RWPE1 (cell line): ENCODE measurements at regions not wholly inside any gene's neighbourhood (a gene's known extent, or its start where the extent isn't known, plus 50 kb on each side); places are given as distances from the start of the nearest gene placed in this dataset.

Experiments used
- CTCF ChIA-PET: fragments of 350-600 bp; sonication (Branson Sonifier 250); formaldehyde crosslinking; extraction: SDS; loops from one replicate; lab custom pipeline; 2021; lab: Yijun Ruan, JAX
- POLR2A ChIA-PET: fragments of 400-600 bp; formaldehyde crosslinking; extraction: SDS; loops from one replicate; lab custom pipeline; 2020; ENCODE audit warnings: antibody characterized with exemption; ENCODE audit not compliant: low non-redundant PET; lab: Yijun Ruan, JAX
- DNase-seq: peaks from one replicate; pipeline ENCODE4 v3.0.0; 2012; ENCODE audit warnings: low spot score
- H3K27ac ChIP-seq: fragments of 450-650 bp; 2 replicates; pipeline ENCODE4 v1.5.1; 2017
- TF ChIP-seq, protein P1 (sequence below): fragments of 450-650 bp; conservative IDR thresholded peaks from 2 replicates; pipeline ENCODE4 v1.5.1; 2017; ENCODE audit warnings: low read depth, mild to moderate bottlenecking

DNA sequence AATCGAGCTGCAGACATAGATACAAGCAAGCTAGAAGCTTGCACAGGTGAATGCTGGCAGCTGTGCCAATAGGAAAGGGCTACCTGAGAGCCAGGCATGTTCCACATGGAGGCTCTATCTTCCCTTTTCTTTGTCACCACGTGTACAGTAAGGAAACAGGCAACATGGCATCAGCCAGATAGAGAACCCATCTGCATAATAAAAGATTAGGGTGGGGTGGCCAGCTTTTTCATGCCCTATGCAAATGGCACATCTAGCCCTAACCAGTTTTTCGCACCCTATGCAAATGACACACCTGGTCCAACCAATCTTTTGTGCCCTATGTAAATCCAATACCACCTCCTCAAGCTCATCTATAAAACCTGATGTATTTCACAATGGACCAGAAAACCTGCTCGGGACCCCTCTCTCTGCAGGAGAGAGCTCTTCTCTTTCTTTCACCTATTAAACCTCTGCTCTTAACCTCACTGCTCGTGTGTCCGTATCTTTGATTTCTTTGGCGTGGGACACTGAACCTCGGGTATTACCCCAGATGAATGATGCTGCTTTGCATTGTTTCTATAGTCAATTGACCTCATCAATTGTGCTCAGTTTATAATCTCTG, 93.9 kb downstream of the SLC30A10 start:
- H3K27ac ChIP-seq: no peak overlapping the region
- ChIA-PET CTCF (no interaction called here), POLR2A (no interaction called here)
- DNase-seq: no peak
- TF ChIP-seq, protein P1, sequence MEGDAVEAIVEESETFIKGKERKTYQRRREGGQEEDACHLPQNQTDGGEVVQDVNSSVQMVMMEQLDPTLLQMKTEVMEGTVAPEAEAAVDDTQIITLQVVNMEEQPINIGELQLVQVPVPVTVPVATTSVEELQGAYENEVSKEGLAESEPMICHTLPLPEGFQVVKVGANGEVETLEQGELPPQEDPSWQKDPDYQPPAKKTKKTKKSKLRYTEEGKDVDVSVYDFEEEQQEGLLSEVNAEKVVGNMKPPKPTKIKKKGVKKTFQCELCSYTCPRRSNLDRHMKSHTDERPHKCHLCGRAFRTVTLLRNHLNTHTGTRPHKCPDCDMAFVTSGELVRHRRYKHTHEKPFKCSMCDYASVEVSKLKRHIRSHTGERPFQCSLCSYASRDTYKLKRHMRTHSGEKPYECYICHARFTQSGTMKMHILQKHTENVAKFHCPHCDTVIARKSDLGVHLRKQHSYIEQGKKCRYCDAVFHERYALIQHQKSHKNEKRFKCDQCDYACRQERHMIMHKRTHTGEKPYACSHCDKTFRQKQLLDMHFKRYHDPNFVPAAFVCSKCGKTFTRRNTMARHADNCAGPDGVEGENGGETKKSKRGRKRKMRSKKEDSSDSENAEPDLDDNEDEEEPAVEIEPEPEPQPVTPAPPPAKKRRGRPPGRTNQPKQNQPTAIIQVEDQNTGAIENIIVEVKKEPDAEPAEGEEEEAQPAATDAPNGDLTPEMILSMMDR: no peak

DNA sequence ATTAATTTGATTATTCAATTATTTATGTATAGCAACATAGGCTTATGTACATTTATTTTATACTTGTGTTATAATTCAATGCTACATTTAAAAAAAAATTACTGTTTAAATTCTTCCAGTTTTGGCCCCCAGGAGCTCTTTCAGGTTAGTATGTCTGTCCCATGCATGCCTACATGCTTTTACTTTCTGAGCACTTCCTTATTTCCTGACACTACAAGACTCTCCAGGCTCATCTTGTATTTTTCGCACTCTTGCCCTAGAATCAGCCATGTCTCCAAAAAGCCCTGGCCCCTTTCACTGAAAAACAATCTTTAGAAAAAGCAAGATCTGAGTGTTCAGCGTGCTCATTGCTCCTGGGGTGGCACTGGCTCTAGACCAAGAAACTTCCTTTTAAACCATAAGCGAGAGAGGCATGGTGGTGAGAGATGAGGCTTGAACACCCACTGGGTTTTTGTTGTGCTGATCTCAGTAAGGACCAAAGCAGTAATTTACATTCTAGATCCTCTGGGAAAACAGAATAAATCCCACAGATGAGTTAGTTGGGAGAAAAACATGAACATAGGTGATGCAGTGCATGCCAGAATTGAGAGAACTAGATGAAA, 95.0 kb downstream of the SLC30A10 start:
- no peak for DNase-seq
- POLR2A ChIA-PET: no interaction called here
- CTCF ChIA-PET: no interaction called here
- no peak overlapping the region for H3K27ac ChIP-seq
- TF ChIP-seq, protein P1: no peak

DNA sequence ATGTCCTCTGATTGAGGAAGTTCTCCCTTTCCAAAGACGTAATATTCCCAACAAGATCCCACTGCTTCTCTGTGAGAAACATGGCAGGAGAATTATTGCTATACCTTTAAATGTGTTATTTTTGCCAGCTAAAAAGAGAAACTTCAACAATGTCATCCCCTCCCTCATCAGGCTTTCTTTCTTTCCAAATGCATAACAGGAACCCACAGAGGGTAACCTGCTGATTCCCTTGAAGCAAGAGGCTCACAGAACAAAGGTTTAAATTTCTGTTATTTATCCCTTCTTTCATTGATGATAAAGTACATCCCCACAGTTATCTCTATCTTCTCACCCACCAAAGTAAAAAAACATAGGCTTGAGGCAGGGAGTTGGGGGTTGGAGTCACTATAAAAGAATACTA, 102.1 kb downstream of the SLC30A10 start:
- DNase-seq: no peak
- TF ChIP-seq, protein P1: no peak
- ChIA-PET POLR2A (no interaction called here), CTCF (interaction anchor here (0.6 kb wide), 1 partner anchor 877 kb away, joined by 3 read pairs; no protein-coding TSS in a partner anchor)
- no peak overlapping the region for H3K27ac ChIP-seq

DNA sequence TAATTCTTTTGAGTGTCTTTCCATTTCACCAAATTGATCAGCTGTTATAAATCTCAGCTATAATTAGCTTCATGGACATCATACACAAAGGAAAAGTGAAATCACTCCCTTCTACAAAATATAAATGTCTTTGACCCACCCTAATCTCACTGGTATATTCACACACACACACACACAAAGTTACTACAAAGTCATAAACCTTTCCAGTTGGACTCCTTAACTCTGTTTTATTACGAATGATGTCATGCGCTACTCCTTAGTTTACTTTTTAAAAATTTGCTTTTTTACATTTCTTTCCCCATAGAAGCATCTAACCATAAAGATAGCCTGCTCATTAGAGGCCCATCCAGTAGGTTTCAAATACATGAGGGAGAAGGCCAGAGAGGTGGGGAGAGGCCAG, 103.0 kb downstream of the SLC30A10 start:
- no peak for DNase-seq
- ChIA-PET POLR2A (no interaction called here), CTCF (no interaction called here)
- no peak overlapping the region for H3K27ac ChIP-seq
- TF ChIP-seq, protein P1: no peak

DNA sequence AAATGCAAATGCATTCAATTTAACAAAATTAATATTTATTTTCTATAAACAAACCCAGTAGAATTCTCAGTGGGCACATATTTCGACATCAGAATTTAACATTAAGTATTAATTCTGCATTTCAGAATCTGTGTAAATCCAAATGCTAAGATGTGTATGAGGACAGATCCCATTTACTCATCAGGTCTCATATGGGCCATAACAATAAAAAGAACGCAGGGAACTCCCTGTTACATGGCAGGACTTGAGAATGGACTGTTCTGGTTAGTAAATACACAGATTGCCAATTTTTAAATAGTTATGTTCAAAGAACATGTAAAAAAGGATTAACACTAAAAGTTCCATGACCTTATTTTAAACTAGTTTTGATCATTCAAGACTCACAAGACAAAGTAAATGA, 104.0 kb downstream of the SLC30A10 start:
- ChIA-PET CTCF (no interaction called here), POLR2A (no interaction called here)

DNA sequence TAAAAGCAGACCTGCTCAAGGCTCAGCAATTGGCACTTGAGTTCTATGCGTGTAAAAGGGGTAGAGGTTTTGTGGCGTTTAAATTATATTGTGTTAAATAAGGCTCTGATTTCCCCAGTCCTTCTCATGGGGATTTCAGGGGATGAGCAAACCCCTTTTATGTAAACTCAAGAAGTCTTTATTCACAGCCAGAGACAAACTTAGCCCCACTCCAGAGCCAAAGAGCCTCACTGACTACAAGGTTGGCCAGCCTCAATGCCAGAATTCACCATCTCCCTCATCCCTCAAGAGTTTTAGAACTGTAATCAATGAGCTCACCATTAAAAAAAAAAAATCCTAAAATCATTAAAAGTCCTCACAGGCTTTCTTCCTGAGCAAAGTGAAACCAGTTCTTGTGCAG, 107.8 kb downstream of the SLC30A10 start:
- DNase-seq: no peak
- TF ChIP-seq, protein P1: no peak
- H3K27ac ChIP-seq: no peak overlapping the region
- ChIA-PET CTCF (interaction anchor here (0.6 to 1.2 kb wide), 3 partner anchors 8 to 810 kb away, joined by 3 to 5 read pairs (median 3); no protein-coding TSS in a partner anchor), POLR2A (no interaction called here)

More for the DNA sequence above, 104.0 kb downstream of the SLC30A10 start:
- H3K27ac ChIP-seq: no peak overlapping the region
- DNase-seq: no peak
- TF ChIP-seq, protein P1: no peak
